EH (cell line): ENCODE measurements at regions not wholly inside any gene's neighbourhood (a gene's known extent, or its start where the extent isn't known, plus 50 kb on each side); places are given as distances from the start of the nearest gene placed in this dataset.

ENCODE experiments used
- DNase-seq: peaks from one replicate; pipeline ENCODE4 v3.0.0-alpha.2; 2015; ENCODE audit warnings: low read depth

DNA sequence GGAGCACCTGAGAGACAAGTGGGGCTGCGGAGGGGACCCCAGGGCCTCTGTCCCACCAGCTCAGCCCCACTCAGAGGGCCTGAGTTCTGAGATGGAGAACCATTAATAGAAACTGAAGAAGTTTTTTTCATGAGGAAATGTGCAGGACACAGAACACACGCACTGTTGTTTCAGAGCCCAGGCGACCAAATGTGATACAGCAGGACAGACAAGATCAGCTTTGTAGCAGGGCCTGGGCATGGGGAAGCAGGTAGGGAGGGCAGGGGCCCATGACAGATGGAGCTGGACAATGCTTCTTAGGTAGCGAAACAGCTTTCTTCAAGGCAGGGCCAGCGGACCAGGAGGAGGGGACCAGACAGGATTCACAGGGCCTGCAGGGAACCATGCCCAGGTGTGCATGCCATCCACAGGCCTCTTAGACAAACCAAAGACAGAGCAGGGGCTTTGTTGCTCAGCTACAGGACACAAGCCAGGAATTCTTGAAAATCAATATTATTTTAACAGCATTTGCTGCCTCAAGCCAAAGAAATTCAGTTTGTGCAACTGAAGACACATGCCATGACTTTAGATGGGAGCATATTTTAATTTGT, 252.8 kb upstream of the GYPC start:
- DNase-seq = no peak

DNA sequence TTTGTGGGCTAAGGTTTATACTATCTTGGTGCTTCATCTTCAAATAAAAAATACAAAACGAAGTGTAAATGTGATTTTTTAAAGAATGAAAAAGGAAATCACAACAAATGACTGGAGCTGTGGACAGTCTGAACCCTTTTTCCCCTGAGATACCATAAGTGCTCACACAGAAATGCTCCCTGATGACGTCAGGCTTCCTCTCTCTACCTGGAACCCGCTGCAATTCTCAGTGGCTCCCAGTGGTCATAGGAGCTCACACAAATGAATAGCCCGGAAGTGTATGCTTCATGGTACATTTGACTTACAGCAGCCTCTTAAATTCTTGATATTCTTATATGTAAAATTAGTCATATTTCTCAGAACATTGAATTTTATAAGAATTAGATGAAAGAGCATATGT, 249.7 kb upstream of the GYPC start:
- no peak for DNase-seq

DNA sequence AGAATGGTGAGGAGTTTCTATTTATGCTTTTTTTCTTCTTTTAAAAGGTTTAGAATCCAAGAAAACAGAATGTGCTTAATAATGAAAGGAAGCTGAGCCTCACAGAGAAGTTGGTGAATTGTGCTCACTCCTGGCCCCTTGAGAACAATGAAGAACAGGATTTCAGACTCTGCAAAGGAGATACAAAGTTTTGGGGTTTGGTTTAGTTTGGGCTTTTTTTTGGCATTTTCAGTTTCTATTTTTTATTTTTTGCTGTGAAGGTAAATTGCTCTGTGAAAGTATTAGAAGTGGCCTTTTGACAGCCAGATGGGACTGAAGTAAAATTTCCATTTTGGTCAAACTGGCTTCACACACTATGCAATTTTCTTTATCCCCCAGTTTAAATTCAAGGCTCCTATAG, 247.3 kb upstream of the GYPC start:
- no peak for DNase-seq

DNA sequence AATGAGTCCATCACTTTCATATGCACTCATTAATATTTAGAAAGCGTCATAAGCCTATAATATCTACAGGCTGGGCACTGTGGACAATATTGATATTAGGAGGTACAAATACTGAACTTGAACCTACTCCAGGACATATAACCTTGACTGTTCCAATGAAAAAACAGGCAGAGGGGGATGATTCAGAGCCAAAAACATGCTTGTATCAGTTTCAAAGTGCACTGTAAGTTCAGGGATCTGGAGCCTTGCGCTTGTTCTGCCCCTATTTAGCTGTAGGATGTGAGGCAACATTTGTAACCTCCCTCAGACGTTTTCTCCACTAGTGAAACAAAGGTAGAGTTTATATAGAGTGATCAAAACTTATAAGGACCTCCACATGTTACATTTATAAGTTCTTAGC, 246.1 kb upstream of the GYPC start:
- no peak for DNase-seq

DNA sequence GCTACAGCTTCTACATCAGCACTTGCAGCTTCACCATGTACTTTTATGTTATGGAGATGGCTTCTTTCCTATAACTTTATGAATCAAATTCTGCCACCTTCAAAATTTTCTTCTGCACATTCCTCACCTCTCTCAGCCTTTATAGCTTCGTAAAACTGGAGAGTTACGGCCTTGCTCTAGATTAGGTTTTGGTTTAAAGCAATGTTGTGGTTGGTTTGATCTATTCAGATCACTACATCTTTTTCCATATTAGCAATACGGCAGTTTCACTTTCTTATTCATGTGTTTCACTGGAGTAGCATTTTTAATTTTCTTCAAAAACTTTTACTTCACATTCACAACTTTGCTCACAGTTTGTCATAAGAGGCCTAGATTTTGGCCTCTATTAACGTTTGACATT, 242.9 kb upstream of the GYPC start:
- DNase-seq = no peak

DNA sequence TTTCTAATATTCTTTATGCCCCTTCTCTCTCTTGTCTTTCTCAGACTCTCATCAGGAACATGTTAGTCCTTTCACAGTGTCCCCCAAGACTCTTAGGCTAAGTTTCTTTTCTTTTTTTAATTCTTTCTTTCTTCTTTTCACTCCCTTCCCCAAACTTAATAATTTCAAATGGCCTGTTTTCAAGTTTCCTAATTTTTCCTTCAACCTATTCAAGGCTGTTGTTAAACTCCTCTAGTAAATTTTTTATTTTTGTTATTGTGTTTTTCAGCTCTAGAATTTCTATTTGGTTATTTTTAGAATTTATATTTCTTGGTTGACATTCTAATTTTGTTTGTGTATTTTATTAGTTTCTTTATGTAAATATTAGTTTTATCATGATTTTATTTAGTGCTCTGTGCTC, 236.6 kb upstream of the GYPC start:
- DNase-seq = no peak

DNA sequence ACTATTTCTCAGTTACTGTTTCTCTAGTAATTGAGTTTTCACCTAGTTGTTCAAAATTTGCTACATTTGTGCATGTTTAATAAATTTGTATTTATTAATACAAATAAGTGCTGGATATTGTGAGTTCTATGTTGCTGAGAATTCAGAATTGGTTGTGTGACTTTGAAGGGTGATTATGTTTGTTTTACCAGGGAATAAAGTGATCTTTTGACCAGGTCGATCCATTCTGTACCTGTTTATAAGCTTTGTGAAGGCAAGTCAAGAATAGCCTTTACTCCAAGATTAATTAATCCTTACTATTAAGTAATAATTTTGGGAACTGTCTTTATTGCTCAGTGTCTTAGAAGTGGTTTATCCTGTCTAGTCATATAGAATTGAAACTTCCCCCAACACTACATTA, 230.0 kb upstream of the GYPC start:
- no peak for DNase-seq

DNA sequence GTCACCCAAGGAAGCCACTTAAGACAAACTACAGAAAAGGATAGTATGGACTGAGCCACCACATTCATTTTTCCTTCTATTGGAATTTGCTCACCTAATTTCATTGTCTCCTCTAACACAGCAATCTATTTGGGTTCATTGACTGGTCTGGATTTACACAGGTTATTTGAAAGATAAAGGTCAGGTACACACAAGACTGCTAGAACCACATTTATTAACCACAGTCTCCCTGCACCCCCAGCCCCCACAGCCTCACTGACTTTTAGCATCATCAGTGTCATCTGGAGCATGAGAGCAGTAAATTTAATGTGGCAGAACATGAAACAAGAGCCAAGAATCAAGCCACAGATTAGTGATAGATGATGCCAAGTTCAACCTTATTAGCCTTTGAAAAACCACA, 226.9 kb upstream of the GYPC start:
- no peak for DNase-seq

DNA sequence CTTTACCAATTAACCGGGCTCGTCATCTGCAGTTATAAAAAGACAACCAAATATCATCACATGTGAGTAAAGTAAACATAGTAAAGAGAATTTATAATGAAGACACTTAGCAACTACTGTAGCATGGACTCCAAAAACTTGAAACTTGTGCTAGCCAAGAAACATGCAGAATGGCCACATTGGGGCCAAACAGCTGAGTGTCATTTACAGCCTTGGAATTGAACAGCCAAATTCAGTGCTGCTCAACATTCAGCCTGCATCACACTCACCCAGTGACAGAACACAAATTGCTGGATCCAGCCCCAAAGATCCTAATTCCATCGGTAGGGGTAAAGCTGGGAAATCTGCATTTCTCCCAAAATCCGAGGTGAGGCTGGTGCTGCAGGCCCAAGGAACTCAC, 224.8 kb upstream of the GYPC start:
- DNase-seq = no peak

DNA sequence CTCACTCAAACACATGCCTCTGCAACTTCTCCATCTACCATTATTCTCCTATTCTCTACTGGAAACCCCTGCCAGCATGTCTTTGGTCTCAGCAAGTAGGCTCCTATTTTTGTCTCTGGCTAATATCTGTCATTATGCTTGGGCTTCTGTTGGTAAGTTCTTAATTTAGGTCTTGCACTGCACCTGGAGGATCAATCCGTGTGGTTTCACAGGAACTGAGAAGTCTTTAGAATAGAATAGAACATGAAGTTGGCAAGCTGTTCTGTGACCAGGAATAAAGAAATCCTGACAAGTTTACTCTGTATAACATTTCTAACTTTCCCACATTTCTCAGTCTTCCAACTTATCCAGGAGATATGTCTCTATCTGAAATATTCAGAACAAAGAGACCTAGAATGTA, 219.5 kb upstream of the GYPC start:
- DNase-seq = no peak

DNA sequence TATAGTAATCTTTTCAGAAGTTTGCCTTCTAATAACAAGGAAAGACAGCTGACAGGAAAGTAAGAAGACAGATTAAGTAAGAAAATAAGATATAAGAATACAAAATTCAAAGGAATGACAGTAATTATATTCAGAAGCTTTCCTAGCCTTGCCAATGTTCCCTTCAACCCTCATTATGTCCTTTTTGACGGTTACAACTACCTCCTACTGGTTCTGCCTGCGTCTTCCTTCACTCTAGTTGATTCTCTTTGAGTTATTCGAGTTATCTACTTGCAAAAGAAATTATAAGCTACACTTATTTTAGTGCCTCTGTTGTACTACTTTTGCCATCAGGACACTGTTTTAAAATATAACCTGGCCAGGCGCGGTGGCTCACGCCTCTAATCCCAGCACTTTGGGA, 218.9 kb upstream of the GYPC start:
- DNase-seq = no peak

DNA sequence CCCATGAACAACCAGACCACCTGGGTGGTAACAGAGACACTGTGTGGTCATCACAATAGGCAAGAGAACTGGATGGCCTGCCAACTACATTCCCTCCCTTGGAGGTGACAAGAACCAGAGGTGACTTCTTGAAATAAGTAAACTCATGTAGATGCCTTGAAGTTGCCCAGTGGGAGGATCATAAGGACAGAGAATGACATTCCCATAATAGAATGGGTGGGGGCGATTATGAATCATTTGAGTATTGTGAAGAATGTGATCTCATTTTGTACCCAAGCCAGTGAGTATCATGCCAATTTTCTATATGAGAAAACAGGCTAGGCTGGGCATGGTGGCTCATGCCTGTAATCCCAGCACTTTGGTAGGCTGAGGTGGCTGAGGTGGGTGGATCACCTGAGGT, 211.4 kb upstream of the GYPC start:
- DNase-seq = no peak

DNA sequence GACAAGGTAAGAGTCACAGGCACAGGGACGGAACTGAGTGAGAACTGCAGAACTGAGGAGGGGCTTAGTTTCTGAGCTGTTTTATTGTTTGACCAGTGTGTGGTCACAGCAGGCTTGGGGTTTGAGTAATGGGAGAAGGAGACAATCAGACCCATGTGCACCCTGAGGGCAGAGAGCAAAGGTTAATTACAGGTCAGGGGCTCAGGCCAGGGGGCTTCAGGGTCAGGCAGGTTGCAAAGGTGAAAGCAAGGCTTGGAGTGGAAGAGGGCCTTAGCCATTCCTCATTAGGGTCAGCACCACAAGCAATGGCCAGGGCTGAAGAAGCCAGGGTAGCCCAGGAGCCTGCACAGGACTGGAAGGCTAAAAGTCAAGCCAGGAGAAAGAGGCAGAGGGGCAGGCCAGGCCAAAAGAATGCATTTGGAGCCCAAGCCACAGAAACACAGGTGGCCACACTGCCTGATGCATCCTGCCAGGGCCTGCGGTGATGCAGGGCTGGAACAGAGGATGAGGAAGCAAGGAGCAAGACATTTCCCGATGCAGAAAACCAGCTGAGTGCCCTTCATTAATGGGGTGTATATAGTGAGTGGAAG, 209.8 kb upstream of the GYPC start:
- DNase-seq = no peak

DNA sequence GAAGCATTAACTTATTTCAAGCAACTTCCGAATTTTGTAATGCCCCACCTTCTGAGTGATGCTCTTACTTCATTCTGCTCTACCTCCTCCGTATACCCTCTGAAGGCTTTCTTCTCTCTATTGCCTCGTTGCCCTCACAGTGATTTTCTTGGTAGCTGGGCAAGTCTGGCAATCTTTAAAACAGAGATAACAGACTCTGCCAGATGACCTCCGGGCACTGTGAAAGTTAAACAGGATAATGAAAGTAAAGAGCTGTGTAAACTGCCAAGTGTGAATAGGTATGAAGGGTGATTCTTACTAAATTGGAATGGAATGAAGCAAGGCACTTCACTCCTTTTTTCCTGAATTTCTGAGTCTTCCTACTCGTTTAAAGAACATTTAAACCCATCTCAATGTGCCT, 207.3 kb upstream of the GYPC start:
- DNase-seq = no peak

DNA sequence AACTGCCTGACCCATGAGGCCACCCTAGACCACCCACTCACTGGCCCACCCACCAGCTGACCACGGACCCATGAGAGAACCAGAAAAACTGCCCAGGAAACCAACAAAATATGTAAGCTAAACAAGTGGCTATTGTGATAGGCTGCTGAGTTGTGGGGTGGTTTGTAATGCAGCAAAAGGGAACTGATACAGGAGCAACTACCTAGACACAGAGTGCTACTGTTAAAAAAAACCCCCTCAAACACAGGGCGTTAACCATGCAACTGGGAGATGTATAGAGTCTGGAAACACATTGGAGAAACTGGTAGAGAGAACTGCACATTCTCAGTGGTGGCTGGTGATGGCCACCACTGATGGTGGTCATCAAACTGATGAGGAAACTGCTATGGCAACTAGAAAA, 206.3 kb upstream of the GYPC start:
- DNase-seq = no peak

DNA sequence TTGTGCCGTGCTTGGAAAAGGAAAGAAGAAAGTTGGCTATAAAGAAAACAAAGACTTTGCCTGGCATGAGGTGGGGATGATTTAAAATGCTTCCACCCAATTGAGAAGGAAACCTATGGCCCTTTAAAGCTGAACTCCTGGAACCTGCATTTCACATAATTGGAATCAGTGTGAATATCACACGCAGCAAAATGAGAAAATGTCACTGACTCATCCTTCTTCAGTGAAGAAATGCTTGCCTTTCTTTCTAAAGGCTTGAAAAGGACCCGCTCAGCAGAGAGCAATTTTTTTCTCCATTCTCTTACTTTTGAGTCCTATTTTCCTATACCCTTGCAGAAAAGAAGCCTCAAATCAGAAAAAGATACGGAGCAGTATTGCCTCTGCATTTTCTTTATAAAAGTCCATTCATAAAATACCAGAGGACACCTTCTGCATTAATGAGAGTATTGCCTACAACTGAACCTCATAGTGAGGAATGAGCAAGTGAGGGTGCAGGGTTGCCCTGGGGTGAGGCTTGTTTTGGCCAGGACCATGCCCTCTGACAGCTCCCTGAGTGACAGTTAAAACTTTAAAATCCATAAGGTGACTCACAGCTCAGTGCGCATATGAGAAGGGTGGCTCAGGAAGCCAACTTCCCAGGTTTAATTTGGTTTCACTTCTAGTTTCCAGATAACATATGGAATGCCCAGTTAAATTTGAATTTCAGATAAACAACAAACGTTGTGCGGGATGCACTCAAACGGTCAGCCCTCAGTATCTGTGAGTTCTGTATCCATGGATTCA, 191.9 kb upstream of the GYPC start:
- no peak for DNase-seq

DNA sequence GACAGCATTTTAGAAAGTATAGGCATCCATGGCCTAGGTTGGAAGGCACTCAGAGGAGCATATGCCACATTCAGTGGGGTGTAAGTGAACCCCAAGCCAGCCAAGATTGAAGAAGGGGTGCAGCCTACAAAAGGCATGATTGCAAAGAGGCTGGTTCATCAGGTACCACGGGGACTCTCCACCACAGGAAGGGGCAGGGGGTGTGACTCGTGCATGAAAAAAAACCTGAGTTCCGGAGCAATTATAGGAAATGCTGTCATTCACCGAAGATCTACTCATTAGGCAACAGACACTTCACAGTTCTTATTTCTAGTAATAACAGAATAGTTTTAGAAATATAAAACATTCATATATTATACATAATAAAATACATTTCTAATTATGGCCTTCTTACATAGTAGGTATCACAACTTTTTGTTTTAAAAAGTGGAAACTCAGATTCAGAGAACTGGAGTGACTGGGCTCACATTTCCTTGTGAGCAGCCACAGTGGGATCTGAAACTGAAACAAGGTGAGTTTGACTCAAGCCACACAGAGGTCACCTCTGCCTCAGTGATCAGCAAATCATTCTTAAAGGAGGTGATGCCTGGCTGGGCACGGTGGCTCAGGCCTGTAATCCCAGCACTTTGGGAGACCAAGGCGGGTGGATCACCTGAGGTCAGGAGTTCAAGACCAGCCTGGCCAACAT, 188.4 kb upstream of the GYPC start:
- DNase-seq = no peak

DNA sequence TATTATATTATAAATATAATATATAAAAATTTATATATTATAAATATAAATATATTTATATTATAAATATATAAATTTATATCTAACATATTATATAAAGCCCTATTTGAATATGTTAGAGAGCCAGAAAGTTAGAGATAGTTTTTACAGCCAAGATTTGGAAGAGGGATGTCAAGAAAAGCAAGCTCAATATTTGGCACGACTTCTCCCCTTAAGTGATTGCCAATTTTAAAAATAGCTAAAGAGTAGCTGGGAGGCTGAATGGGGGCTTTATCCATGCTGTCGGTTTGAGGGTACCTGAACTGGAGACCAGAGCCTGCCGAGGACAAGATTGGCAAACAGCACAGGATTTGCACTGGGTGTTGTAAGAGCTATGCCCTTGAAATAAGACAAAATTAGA, 180.9 kb upstream of the GYPC start:
- no peak for DNase-seq

DNA sequence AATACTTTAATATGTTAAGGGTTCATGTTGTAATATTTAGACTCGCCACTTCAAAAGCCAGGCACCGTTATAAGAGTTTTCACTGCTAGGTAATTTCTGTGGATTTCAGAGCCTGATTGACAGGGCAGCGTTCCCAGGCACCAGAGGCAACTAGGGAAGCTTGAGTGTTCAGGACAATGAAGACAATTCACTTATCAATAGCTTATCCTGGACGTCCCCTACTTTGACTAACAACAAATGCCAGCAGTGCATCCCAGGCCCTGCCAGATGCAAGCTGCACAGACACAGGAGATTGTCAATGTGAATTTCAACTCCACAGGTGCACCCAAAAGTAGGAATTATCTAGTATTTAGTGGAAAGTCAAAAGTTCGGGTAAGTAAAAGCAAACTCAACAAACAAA, 179.3 kb upstream of the GYPC start:
- DNase-seq = no peak

DNA sequence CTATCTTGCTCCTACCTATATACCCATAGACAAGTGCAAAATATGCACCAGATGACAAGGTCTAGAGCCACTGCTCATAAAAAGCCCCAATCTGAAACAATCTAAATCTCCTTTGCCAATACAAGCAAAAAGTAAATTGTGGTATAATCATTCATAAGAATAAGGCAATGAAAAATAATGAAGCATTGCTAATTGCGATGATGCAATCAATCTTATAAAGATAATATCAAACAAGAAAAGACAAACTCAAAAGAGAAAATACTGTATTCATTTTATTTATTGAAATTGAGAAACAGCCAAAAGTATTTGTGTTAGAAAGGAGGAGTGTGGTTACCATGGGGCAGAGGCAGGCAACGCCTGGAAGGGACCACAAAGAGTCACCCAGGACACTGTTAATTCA, 175.9 kb upstream of the GYPC start:
- DNase-seq = no peak

DNA sequence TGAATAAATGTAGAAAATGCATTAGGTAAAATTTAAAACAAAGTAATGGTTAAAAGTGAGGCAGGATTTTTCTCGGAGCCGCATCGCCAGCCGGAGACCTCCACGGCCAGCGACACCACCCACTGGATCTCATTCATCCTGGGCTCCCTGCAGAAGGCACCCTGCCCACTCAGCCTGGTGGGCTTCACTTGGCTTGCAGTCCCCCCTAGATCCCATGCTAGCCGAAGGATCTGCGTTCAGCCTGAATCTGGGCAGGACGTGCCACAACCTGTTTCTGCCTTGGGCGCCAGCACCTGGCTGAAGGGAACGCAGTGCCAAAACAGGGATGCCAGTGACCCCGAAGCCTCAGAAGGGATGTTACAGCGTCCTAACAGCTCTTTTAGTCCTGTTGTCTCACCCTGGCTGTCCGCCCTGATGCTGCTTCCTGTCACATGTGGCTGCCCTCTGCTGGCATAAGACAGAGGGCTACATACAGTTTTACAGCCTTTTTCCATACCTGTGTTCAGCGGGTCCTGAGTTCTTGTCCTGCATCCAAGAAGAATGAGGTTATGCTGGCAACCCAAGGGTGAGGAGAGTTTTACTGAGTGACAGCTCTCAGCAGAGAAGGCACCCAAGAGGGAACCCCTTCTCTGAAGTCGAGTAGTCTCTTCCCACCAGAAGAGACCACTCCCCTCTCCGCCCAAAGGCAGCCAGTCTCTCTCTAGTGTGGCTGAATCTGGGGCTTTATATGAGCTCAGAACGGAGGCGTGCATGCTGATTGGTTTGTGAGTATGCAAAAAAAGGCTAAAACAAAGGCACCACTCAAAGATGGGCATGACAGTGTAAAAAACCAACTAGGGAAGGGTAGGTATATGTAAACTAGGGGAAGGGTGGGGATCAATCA, 173.1 kb upstream of the GYPC start:
- no peak for DNase-seq

DNA sequence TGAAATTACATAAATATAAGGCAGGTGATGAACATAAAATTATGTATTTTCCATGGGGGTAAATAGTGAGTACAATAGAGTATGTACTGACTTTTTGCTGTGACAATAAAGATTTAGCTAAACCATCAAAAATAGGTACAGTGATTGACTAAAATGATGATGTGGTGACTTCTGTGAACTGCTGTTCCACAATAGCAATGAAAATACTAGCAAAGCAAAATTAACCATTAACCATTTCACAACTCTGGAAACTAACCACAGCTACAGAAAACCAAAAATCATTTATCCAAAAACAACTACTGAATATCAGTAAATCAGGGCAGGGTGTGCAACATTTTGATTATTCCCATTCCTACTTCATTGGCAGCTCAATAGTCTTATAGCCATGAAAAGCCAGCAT, 161.4 kb upstream of the GYPC start:
- DNase-seq = no peak
